ENCODE measurements at regions not wholly inside any gene's neighbourhood (a gene's known extent, or its start where the extent isn't known, plus 50 kb on each side); places are given as distances from the start of the nearest gene placed in this dataset.
A peak's percentile ranks its signal among the peaks of the same experiment; 100 is the strongest.

DNA sequence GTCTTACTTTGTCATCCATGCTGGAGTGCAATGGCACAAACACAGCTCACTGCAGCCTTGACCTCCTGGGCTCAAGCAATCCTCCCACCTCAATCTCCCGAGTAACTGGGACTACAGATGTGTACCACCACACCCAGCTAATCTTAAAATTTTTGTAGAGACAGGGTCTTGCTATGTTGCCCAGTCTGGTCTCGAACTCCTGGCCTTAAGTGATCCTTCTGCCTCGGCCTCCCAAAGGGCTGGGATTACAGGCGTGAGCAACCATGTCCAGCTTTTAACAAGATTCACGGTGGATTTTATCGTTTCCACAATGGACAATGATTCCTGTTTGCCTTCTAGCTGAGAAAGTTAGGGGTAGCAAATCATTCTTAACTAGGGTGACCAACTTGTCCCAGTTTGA, 165.9 kb downstream of the ZNF608 start:
- WGBS (ENCODE audit: insufficient coverage, low coverage, missing lambda C conversion rate), result 10% methylated on average over 5 of the region's 6 CpGs
- no peak overlapping the region for H3K4me2 ChIP-seq (ENCODE audit: insufficient read depth, low read length)
- DNase-seq (ENCODE audit: extremely low read depth in 1 of 4, low spot score in 3 of 4) (no peak), ATAC-seq (no peak), FAIRE-seq (no peak)
- H2AFZ ChIP-seq (ENCODE audit: low read depth, low read length), result no peak overlapping the region
- no peaks in the 10 kb centered on the region for H3K9me1 ChIP-seq (ENCODE audit: control insufficient read depth, insufficient read depth, low read length)
- intact Hi-C loops (cut with micrococcal nuclease) (no loop called here), in situ Hi-C loops (cut with MboI) (no loop called here)
- no peak overlapping the region for H3K27ac ChIP-seq (ENCODE audit: extremely low read depth, low read depth, low read length)
- peaks cover 0 to 10% of the 10 kb centered on the region in 2 experiments; a peak in 2 of 5 replicates for H3K4me1 ChIP-seq (replicated peaks in 1 of 2; ENCODE audit: control insufficient read depth in 2 of 2, insufficient read depth in 2 of 2, low read length in 2 of 2)
- ChIA-PET POLR2A (interaction anchor here (0.7 kb wide), 1 partner anchor 56 kb away, joined by 3 read pairs; no protein-coding TSS in a partner anchor), CTCF (ENCODE audit: low intra/inter-chr PET ratio) (no interaction called here)
- TF ChIP-seq ZNF766 (CRISPR knock-in tag; conservative IDR thresholded peaks at IDR 0.05) (no peak), ZNF121 (CRISPR knock-in tag; conservative IDR thresholded peaks at IDR 0.05) (peak; percentile 49; the same call in 1 of the 2 replicates)
- TF ChIP-seq, protein P1, sequence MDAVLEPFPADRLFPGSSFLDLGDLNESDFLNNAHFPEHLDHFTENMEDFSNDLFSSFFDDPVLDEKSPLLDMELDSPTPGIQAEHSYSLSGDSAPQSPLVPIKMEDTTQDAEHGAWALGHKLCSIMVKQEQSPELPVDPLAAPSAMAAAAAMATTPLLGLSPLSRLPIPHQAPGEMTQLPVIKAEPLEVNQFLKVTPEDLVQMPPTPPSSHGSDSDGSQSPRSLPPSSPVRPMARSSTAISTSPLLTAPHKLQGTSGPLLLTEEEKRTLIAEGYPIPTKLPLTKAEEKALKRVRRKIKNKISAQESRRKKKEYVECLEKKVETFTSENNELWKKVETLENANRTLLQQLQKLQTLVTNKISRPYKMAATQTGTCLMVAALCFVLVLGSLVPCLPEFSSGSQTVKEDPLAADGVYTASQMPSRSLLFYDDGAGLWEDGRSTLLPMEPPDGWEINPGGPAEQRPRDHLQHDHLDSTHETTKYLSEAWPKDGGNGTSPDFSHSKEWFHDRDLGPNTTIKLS (IDR thresholded peaks at IDR 0.05; ENCODE audit: borderline replicate concordance, low read depth), result no peak
- no peak overlapping the region for H3K4me3 ChIP-seq
- no peaks in the 10 kb centered on the region for H4K20me1 ChIP-seq (replicated peaks; ENCODE audit: control insufficient read depth, insufficient read depth, low read length)
- peaks cover 0 to 6% of the 10 kb centered on the region in 2 experiments; a peak in 1 of 5 replicates for H3K27me3 ChIP-seq (ENCODE audit: control insufficient read depth in 2 of 2, insufficient read depth in 2 of 2, low read length in 2 of 2)
- no peak overlapping the region for H3K9ac ChIP-seq (ENCODE audit: insufficient read depth in 1 of 2, low read depth in 2 of 2, low read length in 2 of 2)
- H3K36me3 ChIP-seq (ENCODE audit: control insufficient read depth, insufficient read depth, low read length), result no peaks in the 10 kb centered on the region
- H3K79me2 ChIP-seq (ENCODE audit: control insufficient read depth, insufficient read depth, low read length), result no peaks in the 10 kb centered on the region
- no peaks in the 10 kb centered on the region for H3K9me3 ChIP-seq (replicated peaks; ENCODE audit: control insufficient read depth, insufficient read depth, low read depth, low read length)
- no TSS peak for BruUV-seq (replicated peaks)

DNA sequence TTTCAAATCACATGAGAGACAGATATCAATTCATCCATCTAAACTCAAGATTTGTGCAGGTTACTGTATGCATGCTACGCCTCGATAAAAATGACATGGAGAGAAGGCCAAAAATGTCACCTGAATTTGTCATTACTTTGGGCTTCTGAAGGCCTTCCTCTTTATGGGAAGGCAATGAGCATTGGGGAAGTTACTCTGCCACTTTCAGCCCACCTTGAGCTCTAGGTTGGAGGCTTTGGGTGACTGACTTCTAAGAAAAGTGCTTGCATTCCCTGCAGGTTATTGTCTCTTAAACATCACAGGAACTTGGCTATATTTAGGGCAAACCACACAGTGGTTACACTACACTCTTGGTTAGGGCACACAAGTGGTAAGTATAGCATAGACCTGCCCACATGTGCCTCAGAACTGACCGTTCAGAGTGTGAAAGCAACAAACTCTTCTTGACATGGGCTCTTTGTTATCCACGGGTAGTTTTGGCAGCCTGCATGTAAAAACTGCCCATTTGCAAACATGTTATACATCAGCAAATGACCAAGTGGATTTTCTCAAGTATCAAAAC, 169.5 kb downstream of the ZNF608 start:
- WGBS (ENCODE audit: insufficient coverage, low coverage, missing lambda C conversion rate), result 18% methylated on average over 4 of the region's 4 CpGs
- Histone ChIP-seq H3K4me2 (ENCODE audit: insufficient read depth, low read length) (no peak overlapping the region), H3K79me2 (ENCODE audit: control insufficient read depth, insufficient read depth, low read length) (no peaks in the 10 kb centered on the region), H3K36me3 (ENCODE audit: control insufficient read depth, insufficient read depth, low read length) (no peaks in the 10 kb centered on the region), H3K4me3 (no peak overlapping the region), H3K27me3 (ENCODE audit: control insufficient read depth in 2 of 2, insufficient read depth in 2 of 2, low read length in 2 of 2) (peaks cover 2 to 8% of the 10 kb centered on the region in 2 experiments; a peak in 3 of 5 replicates), H2AFZ (ENCODE audit: low read depth, low read length) (no peak overlapping the region), H3K4me1 (replicated peaks in 1 of 2; ENCODE audit: control insufficient read depth in 2 of 2, insufficient read depth in 2 of 2, low read length in 2 of 2) (no peaks in the 10 kb centered on the region), H3K9me1 (ENCODE audit: control insufficient read depth, insufficient read depth, low read length) (no peaks in the 10 kb centered on the region), H3K27ac (ENCODE audit: extremely low read depth, low read depth, low read length) (no peak overlapping the region), H3K9me3 (replicated peaks; ENCODE audit: control insufficient read depth, insufficient read depth, low read depth, low read length) (no peaks in the 10 kb centered on the region), H4K20me1 (replicated peaks; ENCODE audit: control insufficient read depth, insufficient read depth, low read length) (no peaks in the 10 kb centered on the region), H3K9ac (ENCODE audit: insufficient read depth in 1 of 2, low read depth in 2 of 2, low read length in 2 of 2) (no peak overlapping the region)
- POLR2A ChIA-PET, result interaction anchor here (0.7 kb wide), 1 partner anchor 22 kb away, joined by 3 read pairs; no protein-coding TSS in a partner anchor
- DNase-seq (ENCODE audit: extremely low read depth in 1 of 4, low spot score in 3 of 4) (no peak), ATAC-seq (no peak), FAIRE-seq (no peak)
- intact Hi-C loops (cut with micrococcal nuclease) (no loop called here), in situ Hi-C loops (cut with MboI) (no loop called here)
- CTCF ChIA-PET (ENCODE audit: low intra/inter-chr PET ratio), result no interaction called here
- no TSS peak for BruUV-seq (replicated peaks)
- TF ChIP-seq SPI1 (IDR thresholded peaks at IDR 0.05; ENCODE audit: borderline replicate concordance, low read depth, low read length) (peak; percentile 27; the same call in 1 of the 2 replicates), ELF2 (CRISPR knock-in tag; IDR thresholded peaks at IDR 0.05) (no peak), ZNF384 (IDR thresholded peaks at IDR 0.05; ENCODE audit: low read depth, low read length) (no peak), ZNF551 (CRISPR knock-in tag; IDR thresholded peaks at IDR 0.05) (no peak)

Data from K562 (cell line).